ENCODE measurements at regions not wholly inside any gene's neighbourhood (a gene's known extent, or its start where the extent isn't known, plus 50 kb on each side); places are given as distances from the start of the nearest gene placed in this dataset.

GRCh38 chr2:38491436-38491835 is 111.3 kb downstream of the HNRNPLL start:
- Histone ChIP-seq H3K27me3 (no peaks in the 10 kb centered on the region), H3K9me3 (no peaks in the 10 kb centered on the region), H3K27ac (no peak overlapping the region), H3K36me3 (no peaks in the 10 kb centered on the region), H3K4me3 (no peak overlapping the region), H3K4me1 (peaks cover 0 to 10% (median 0%) of the 10 kb centered on the region in 4 donors)
- WGBS, 2 donors = 93 to 96% methylated on average over 5 of the region's 5 CpGs
- intact Hi-C loops (cut with DNase I) = no loop called here
- TF ChIP-seq EP300 (IDR thresholded peaks at IDR 0.05) = no peak
- TF ChIP-seq CTCF (IDR thresholded peaks at IDR 0.05) = no peak
- TF ChIP-seq POLR2A (IDR thresholded peaks at IDR 0.05) = no peak
- TF ChIP-seq POLR2AphosphoS5 (IDR thresholded peaks at IDR 0.05) = no peak
- no peak for DNase-seq

- Histone ChIP-seq H3K36me3 (no peaks in the 10 kb centered on the region), H3K4me1 (peaks cover 0 to 7% (median 3%) of the 10 kb centered on the region in 4 donors), H3K27me3 (no peaks in the 10 kb centered on the region), H3K4me3 (no peak overlapping the region), H3K27ac (no peak overlapping the region), H3K9me3 (no peaks in the 10 kb centered on the region)
- DNase-seq = no peak
- intact Hi-C loops (cut with DNase I) = no loop called here
- TF ChIP-seq EP300 (IDR thresholded peaks at IDR 0.05) (no peak), POLR2AphosphoS5 (IDR thresholded peaks at IDR 0.05) (no peak), POLR2A (IDR thresholded peaks at IDR 0.05) (no peak), CTCF (IDR thresholded peaks at IDR 0.05) (no peak)
Observed at GRCh38 chr2:38489846-38490245, 112.8 kb upstream of the ATL2 start.

GRCh38 chr2:38487852-38488251 is 110.8 kb upstream of the ATL2 start:
- Histone ChIP-seq H3K27me3 (no peaks in the 10 kb centered on the region), H3K4me1 (peaks cover 0 to 5% (median 0%) of the 10 kb centered on the region in 4 donors), H3K9me3 (no peaks in the 10 kb centered on the region), H3K36me3 (no peaks in the 10 kb centered on the region), H3K4me3 (no peak overlapping the region), H3K27ac (no peak overlapping the region)
- intact Hi-C loops (cut with DNase I) = no loop called here
- DNase-seq = no peak
- 82 to 90% methylated on average over 10 of the region's 10 CpGs for WGBS, 2 donors
- TF ChIP-seq EP300 (IDR thresholded peaks at IDR 0.05) (no peak), POLR2AphosphoS5 (IDR thresholded peaks at IDR 0.05) (no peak), CTCF (IDR thresholded peaks at IDR 0.05) (no peak), POLR2A (IDR thresholded peaks at IDR 0.05) (no peak)

GRCh38 chr2:38486213-38487026 is 109.3 kb upstream of the ATL2 start:
- H3K27ac ChIP-seq = no peak overlapping the region

More at GRCh38 chr2:38486213-38487026, 109.3 kb upstream of the ATL2 start:
- DNase-seq = no peak
- Histone ChIP-seq H3K4me3 (no peak overlapping the region), H3K36me3 (peaks cover 0 to 10% (median 2%) of the 10 kb centered on the region in 4 donors), H3K9me3 (no peaks in the 10 kb centered on the region), H3K27me3 (no peaks in the 10 kb centered on the region), H3K4me1 (peaks cover 0 to 5% (median 0%) of the 10 kb centered on the region in 4 donors)
- intact Hi-C loops (cut with DNase I) = no loop called here
- 82 to 87% methylated on average over 11 of the region's 11 CpGs for whole genome bisulfite sequencing, 2 donors
- no peak for TF ChIP-seq POLR2AphosphoS5 (IDR thresholded peaks at IDR 0.05)
- no peak for TF ChIP-seq CTCF (IDR thresholded peaks at IDR 0.05)
- TF ChIP-seq EP300 (IDR thresholded peaks at IDR 0.05) = no peak
- TF ChIP-seq POLR2A (IDR thresholded peaks at IDR 0.05) = no peak

Data from sigmoid colon (tissue), 6 donors.